ENCODE measurements at regions not wholly inside any gene's neighbourhood (a gene's known extent, or its start where the extent isn't known, plus 50 kb on each side); places are given as distances from the start of the nearest gene placed in this dataset.

GRCh38 chr1:226806988-226807387 is 63.4 kb upstream of the PSEN2 start:
- TF ChIP-seq CTCF (conservative IDR thresholded peaks at IDR 0.05; ENCODE audit: low read depth, low read length) (no peak), EZH2 (IDR thresholded peaks at IDR 0.05; ENCODE audit: low read length, unreplicated experiment) (no peak)
